Astrocyte (in vitro differentiated cells and primary cell): ENCODE measurements at regions not wholly inside any gene's neighbourhood (a gene's known extent, or its start where the extent isn't known, plus 50 kb on each side); places are given as distances from the start of the nearest gene placed in this dataset.

ENCODE experiments used
- DNase-seq: peaks from one replicate; pipeline ENCODE4 v3.0.0-alpha.2; 2010; ENCODE audit warnings: low read depth
- FAIRE-seq: peaks from 2 replicates; lab custom pipeline; 2011; peaks lifted over from hg19 to GRCh38; lab: Jason Lieb, UNC
- H2AFZ ChIP-seq: 2 replicates; pipeline ENCODE4 v1.6.0; 2012; ENCODE audit warnings: low read depth, low read length, inconsistent platforms
- H3K27ac ChIP-seq: 2 replicates; pipeline ENCODE4 v1.5.1; 2011; ENCODE audit warnings: low read depth, low read length, inconsistent platforms
- H3K27me3 ChIP-seq: 2 replicates; pipeline ENCODE4 v1.6.0; 2011; ENCODE audit warnings: low read length, inconsistent platforms; ENCODE audit not compliant: insufficient read depth
- H3K36me3 ChIP-seq: 2 replicates; pipeline ENCODE4 v1.5.1; 2011; ENCODE audit warnings: low read length, inconsistent platforms; ENCODE audit not compliant: insufficient read depth
- H3K4me1 ChIP-seq: 2 replicates; pipeline ENCODE4 v1.5.1; 2011; ENCODE audit warnings: low read length, inconsistent platforms; ENCODE audit not compliant: insufficient read depth
- H3K4me2 ChIP-seq: 2 replicates; pipeline ENCODE4 v1.6.0; 2012; ENCODE audit warnings: low read length, inconsistent platforms
- H3K4me3 ChIP-seq: 2 replicates; pipeline ENCODE4 v1.5.1; 2011; ENCODE audit warnings: low read depth, mild to moderate bottlenecking, low read length, inconsistent platforms; ENCODE audit not compliant: insufficient read depth
- H3K79me2 ChIP-seq: 2 replicates; pipeline ENCODE4 v1.6.0; 2012; ENCODE audit warnings: mild to moderate bottlenecking, low read length, inconsistent platforms; ENCODE audit not compliant: insufficient read depth
- H3K9ac ChIP-seq: 2 replicates; pipeline ENCODE4 v1.6.0; 2012; ENCODE audit warnings: mild to moderate bottlenecking, low read length, inconsistent platforms
- H3K9me3 ChIP-seq: 2 replicates; pipeline ENCODE4 v1.5.1; 2012; ENCODE audit warnings: low read depth, mild to moderate bottlenecking, low read length, inconsistent platforms; ENCODE audit not compliant: insufficient read depth
- H4K20me1 ChIP-seq: 2 replicates; pipeline ENCODE4 v1.6.0; 2012; ENCODE audit warnings: low read length, inconsistent platforms; ENCODE audit not compliant: insufficient read depth
- H3K27ac Mint-ChIP-seq: one replicate; pipeline ENCODE4 v1.8.0; 2021; ENCODE audit warnings: mild to moderate bottlenecking, mixed read lengths; ENCODE audit not compliant: unreplicated experiment
- H3K27me3 Mint-ChIP-seq: one replicate; pipeline ENCODE4 v1.8.0; 2021; ENCODE audit warnings: low read depth, mixed read lengths; ENCODE audit not compliant: unreplicated experiment
- H3K36me3 Mint-ChIP-seq: one replicate; pipeline ENCODE4 v1.8.0; 2021; ENCODE audit warnings: low read depth, mixed read lengths; ENCODE audit not compliant: unreplicated experiment
- H3K4me1 Mint-ChIP-seq: one replicate; pipeline ENCODE4 v1.8.0; 2021; ENCODE audit warnings: low read depth, mixed read lengths; ENCODE audit not compliant: unreplicated experiment
- H3K4me3 Mint-ChIP-seq: one replicate; pipeline ENCODE4 v1.8.0; 2021; ENCODE audit warnings: mild to moderate bottlenecking, moderate library complexity, mixed read lengths; ENCODE audit not compliant: unreplicated experiment
- H3K9me3 Mint-ChIP-seq: one replicate; pipeline ENCODE4 v1.8.0; 2021; ENCODE audit warnings: mild to moderate bottlenecking, mixed read lengths; ENCODE audit not compliant: unreplicated experiment
- EZH2 ChIP-seq: IDR thresholded peaks from 2 replicates; pipeline ENCODE4 v1.6.1; 2012; ENCODE audit warnings: mild to moderate bottlenecking, low read length, inconsistent platforms; ENCODE audit not compliant: insufficient read depth
- TF ChIP-seq, protein P1 (sequence below): IDR thresholded peaks from 2 replicates; pipeline ENCODE4 v1.5.1; 2011; ENCODE audit warnings: low read depth, mild to moderate bottlenecking, inconsistent platforms, low read length, moderate library complexity; ENCODE audit not compliant: insufficient read depth

DNA sequence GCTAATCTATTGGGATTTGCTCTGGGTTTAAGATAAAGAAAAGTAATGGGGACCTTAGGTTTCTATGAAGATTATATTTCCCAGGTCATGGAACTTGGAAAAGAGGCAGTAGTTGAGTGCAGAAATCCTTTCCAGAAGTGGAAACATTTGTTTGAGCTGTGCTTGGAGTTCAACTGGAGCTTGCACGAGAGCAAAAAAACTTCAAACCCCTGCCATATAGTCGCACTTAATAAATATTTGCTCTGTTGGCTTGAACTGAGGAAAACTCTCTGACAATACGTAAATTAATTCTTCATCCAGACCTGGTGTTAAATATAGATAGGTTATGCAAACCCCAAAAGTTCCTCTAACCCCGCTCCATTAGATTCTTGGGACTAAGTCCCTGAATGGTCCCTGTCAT, 52.8 kb upstream of the COL24A1 start:
- Histone ChIP-seq H3K4me1 (peaks cover 27% of the 10 kb centered on the region), H3K27me3 (no peaks in the 10 kb centered on the region), H3K27ac (no peak overlapping the region), H2AFZ (no peak overlapping the region), H4K20me1 (no peaks in the 10 kb centered on the region), H3K9ac (no peak overlapping the region), H3K4me3 (no peak overlapping the region), H3K79me2 (no peaks in the 10 kb centered on the region), H3K9me3 (no peaks in the 10 kb centered on the region), H3K4me2 (no peak overlapping the region), H3K36me3 (no peaks in the 10 kb centered on the region)
- DNase-seq: no peak
- H3K27ac Mint-ChIP-seq: no peak overlapping the region
- no peak overlapping the region for H3K4me3 Mint-ChIP-seq
- no peak for FAIRE-seq
- no peaks in the 10 kb centered on the region for H3K36me3 Mint-ChIP-seq
- H3K27me3 Mint-ChIP-seq: no peaks in the 10 kb centered on the region
- H3K4me1 Mint-ChIP-seq: peaks cover 30% of the 10 kb centered on the region
- no peaks in the 10 kb centered on the region for H3K9me3 Mint-ChIP-seq
- TF ChIP-seq EZH2: no peak
- TF ChIP-seq, protein P1, sequence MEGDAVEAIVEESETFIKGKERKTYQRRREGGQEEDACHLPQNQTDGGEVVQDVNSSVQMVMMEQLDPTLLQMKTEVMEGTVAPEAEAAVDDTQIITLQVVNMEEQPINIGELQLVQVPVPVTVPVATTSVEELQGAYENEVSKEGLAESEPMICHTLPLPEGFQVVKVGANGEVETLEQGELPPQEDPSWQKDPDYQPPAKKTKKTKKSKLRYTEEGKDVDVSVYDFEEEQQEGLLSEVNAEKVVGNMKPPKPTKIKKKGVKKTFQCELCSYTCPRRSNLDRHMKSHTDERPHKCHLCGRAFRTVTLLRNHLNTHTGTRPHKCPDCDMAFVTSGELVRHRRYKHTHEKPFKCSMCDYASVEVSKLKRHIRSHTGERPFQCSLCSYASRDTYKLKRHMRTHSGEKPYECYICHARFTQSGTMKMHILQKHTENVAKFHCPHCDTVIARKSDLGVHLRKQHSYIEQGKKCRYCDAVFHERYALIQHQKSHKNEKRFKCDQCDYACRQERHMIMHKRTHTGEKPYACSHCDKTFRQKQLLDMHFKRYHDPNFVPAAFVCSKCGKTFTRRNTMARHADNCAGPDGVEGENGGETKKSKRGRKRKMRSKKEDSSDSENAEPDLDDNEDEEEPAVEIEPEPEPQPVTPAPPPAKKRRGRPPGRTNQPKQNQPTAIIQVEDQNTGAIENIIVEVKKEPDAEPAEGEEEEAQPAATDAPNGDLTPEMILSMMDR: no peak

DNA sequence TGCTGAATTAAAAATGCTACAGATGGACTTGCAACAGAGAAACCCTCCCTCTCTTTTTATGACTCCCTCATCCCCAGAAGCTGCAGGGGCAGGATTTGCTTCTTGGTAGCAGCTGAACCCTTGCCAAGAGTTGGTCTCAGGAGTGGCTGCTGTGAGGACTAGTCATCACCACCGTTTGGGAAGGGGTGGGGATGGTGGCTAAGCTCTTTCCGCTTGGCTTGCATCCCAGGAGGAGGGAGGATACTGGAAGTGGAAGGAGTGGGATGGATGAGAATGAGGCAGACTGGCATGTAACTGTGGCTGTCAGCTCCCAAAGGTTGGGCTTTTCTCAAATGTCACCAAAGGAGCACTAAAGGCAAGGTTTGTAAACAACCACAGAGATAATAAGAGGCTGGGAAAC, 50.8 kb upstream of the COL24A1 start:
- H3K27ac ChIP-seq: peak overlapping the region; percentile 5
- H3K79me2 ChIP-seq: no peaks in the 10 kb centered on the region
- H4K20me1 ChIP-seq: no peaks in the 10 kb centered on the region
- Mint-ChIP-seq H3K27ac (peak overlapping the region; percentile 28), H3K9me3 (no peaks in the 10 kb centered on the region), H3K4me3 (peak overlapping the region; percentile 29), H3K36me3 (no peaks in the 10 kb centered on the region), H3K27me3 (no peaks in the 10 kb centered on the region), H3K4me1 (peaks cover 30% of the 10 kb centered on the region)
- TF ChIP-seq, protein P1: no peak
- TF ChIP-seq EZH2: no peak
- H3K4me2 ChIP-seq: peak overlapping the region; percentile 58
- FAIRE-seq: peak; percentile 94
- peaks cover 27% of the 10 kb centered on the region for H3K4me1 ChIP-seq
- H3K9me3 ChIP-seq: no peaks in the 10 kb centered on the region
- H3K36me3 ChIP-seq: no peaks in the 10 kb centered on the region
- DNase-seq: peak; percentile 96
- H3K4me3 ChIP-seq: no peak overlapping the region
- no peaks in the 10 kb centered on the region for H3K27me3 ChIP-seq
- no peak overlapping the region for H3K9ac ChIP-seq
- peak overlapping the region; percentile 36 for H2AFZ ChIP-seq
